Heart right ventricle (tissue), 16 donors: ENCODE measurements at regions not wholly inside any gene's neighbourhood (a gene's known extent, or its start where the extent isn't known, plus 50 kb on each side); places are given as distances from the start of the nearest gene placed in this dataset.
"Not testable (repeated sequence)": the region's sequence is repeated elsewhere in the genome, so short reads cannot be mapped to it uniquely, and the experiment has no call there.

Source experiments
- ATAC-seq, 8 donors: fragments of 200-7000 bp; cut with Tn5 transposase; one replicate each; pipeline ENCODE4 v1.9.1; 2020; ENCODE audit warnings: mild to moderate bottlenecking in 8 of 8, moderate library complexity in 8 of 8, moderate number of reproducible peaks in 1 of 8
- DNase-seq, 2 donors: peaks; one replicate each; pipeline ENCODE4 v3.0.0-alpha.2; 2020
- H3K27ac ChIP-seq, 10 donors: fragments of 200-600 bp; sonication (generic) in 2 of 10; one replicate each; pipeline versions ENCODE4 v1.5.0 to v1.8.0; 2020 to 2022; ENCODE audit warnings: mild to moderate bottlenecking in 3 of 10
- H3K27me3 ChIP-seq, 7 donors: fragments of 200-600 bp; one replicate each; pipeline ENCODE4 v1.8.0; 2021 to 2022; ENCODE audit warnings: mild to moderate bottlenecking in 2 of 7
- H3K36me3 ChIP-seq, 9 donors: fragments of 200-600 bp; sonication (generic) in 1 of 9; one replicate each; pipeline versions ENCODE4 v1.5.0 to v1.8.0; 2020 to 2022; ENCODE audit warnings: mild to moderate bottlenecking in 2 of 9
- H3K4me1 ChIP-seq, 9 donors: fragments of 200-600 bp; sonication (generic) in 1 of 9; one replicate each; pipeline versions ENCODE4 v1.5.0 to v1.8.0; 2020 to 2022; ENCODE audit warnings: mild to moderate bottlenecking in 4 of 9
- H3K4me3 ChIP-seq, 10 donors: fragments of 200-600 bp; sonication (generic) in 2 of 10; one replicate each; pipeline versions ENCODE4 v1.5.0 to v1.8.0; 2020 to 2022; ENCODE audit warnings: mild to moderate bottlenecking in 7 of 10, moderate library complexity in 2 of 10
- H3K9me3 ChIP-seq, 11 donors: fragments of 200-600 bp in 10 of 11; sonication (generic) in 2 of 11; one replicate each; pipeline versions ENCODE4 v1.5.0 to v1.8.0; 2013 to 2022; ENCODE audit warnings: mild to moderate bottlenecking in 2 of 11, control low read depth in 1 of 11, moderate library complexity in 1 of 11
- WGBS, 2 donors: extraction: QIAGEN DNeasy Blood & Tissue Kit; methylation state at CpG; one replicate each; pipeline ENCODE4 v1.1.7; 2013; ENCODE audit warnings: inconsistent platforms in 1 of 2; 5-methylcytosine and 5-hydroxymethylcytosine counted together
- intact Hi-C, 10 donors: fragments of 100-400 bp; cut with DNase I; formaldehyde crosslinking; loops; one replicate each; pipeline versions ENCODE4 v1.11.1 to v1.14.2; 2022
- TF ChIP-seq, protein P1 (sequence below), 9 donors: fragments of 200-600 bp; sonication (generic) in 2 of 9; IDR thresholded peaks; one replicate each; pipeline versions ENCODE4 v1.5.0 to v1.8.0; 2021 to 2022; ENCODE audit warnings: antibody characterized with exemption in 9 of 9, mild to moderate bottlenecking in 5 of 9, moderate library complexity in 1 of 9
- donor health status: Arrhythmogenic right ventricular cardiomyopathy.
- donor health status: ischemic (EF 13 %, LVEDD 7.1; RV severe dilation, severe dysfunction).
- donor health status: healthy with polysubstance abuse.
- donor health status: DM: no; HTN: yes; CAD: no.
- donor health status: DM: no; HTN: no; CAD: no.
- donor health status: ischemic (EF 25% LVEDD 6.9; RV normal size, moderate dysfunction).
- donor health status: ischemic (EF 25% LVEDD 5.7; RV mildly dilated, moderate dysfunction).
- donor health status: healthy.
- donor health status: DM: yes; HTN: yes; CAD: no.
- donor health status: Ischemic cardiomyopathy.
- donor health status: ischemic (EF 35%, LVEDD 5.7; RV mildly dilated, moderate dysfunction).
- donor health status: nonischemic (EF 11% LVEDD 7.7; RV severe dilation, severe dysfunction).
- donor health status: DM: yes; HTN: yes; CAD: no.
- donor health status: PGD.
- donor health status: ischemic (EF 29% LVEDD 5.4; RV normal size, mild dysfunction).
- donor health status: nonischemic (EF 23%, LVEDD 6.1; RV moderate dilation, normal function).

DNA sequence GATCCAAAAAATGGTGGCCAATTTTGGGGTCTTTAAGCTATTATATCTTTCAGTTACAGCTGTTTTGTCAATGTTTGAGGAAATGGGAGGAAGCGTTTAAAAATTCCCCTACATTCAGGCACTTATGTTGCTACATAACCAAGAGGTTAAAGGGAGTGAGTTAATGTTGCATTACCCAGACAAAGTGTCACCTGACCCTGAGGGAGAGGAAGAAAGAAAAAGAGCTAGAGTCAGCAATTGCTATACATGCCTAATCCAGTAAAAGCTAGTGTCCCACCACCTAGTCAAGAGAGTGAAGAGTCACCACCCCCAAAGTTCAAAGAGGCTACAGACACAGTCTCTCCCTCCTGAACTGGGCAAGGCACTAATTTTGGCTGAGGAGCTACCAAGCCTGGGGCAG is 69.5 kb upstream of the ZNF92 start:
- TF ChIP-seq, protein P1, sequence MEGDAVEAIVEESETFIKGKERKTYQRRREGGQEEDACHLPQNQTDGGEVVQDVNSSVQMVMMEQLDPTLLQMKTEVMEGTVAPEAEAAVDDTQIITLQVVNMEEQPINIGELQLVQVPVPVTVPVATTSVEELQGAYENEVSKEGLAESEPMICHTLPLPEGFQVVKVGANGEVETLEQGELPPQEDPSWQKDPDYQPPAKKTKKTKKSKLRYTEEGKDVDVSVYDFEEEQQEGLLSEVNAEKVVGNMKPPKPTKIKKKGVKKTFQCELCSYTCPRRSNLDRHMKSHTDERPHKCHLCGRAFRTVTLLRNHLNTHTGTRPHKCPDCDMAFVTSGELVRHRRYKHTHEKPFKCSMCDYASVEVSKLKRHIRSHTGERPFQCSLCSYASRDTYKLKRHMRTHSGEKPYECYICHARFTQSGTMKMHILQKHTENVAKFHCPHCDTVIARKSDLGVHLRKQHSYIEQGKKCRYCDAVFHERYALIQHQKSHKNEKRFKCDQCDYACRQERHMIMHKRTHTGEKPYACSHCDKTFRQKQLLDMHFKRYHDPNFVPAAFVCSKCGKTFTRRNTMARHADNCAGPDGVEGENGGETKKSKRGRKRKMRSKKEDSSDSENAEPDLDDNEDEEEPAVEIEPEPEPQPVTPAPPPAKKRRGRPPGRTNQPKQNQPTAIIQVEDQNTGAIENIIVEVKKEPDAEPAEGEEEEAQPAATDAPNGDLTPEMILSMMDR (IDR thresholded peaks at IDR 0.05): no peak
- ATAC-seq: no peak
- Histone ChIP-seq H3K4me3 (no peak overlapping the region), H3K27ac (no peak overlapping the region), H3K4me1 (no peaks in the 10 kb centered on the region), H3K9me3 (no peaks in the 10 kb centered on the region), H3K27me3 (peaks cover 0 to 35% (median 14%) of the 10 kb centered on the region in 7 donors), H3K36me3 (no peaks in the 10 kb centered on the region)
- DNase-seq: no peak
- 71 to 73% methylated on average over 1 of the region's 1 CpG for WGBS, 2 donors
- intact Hi-C loops: loop anchor here in 1 of 10 donors (10.0 kb wide), 1 partner anchor 61 kb away; no protein-coding TSS in a partner anchor

DNA sequence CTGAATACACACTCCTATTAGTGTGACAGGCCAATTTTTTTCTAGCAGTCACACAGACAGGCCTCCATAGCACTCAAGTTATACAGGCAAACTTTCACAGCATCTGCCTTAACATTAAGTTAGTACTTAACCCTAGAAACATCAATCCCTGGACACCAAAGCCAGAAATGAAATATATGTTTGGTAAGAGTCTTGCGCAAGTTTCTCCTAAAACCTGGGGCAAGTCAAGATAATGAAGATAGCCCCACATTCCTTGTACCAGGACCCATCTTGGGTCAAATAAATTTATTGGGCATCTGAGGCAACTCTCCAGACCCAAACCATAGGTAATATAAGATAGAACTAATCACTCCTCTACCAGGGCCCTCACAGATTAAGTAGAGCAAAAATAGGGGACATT is 70.8 kb upstream of the ZNF92 start:
- no peaks in the 10 kb centered on the region for H3K4me1 ChIP-seq
- no peak for ATAC-seq
- H3K27me3 ChIP-seq: peaks cover 0 to 35% (median 15%) of the 10 kb centered on the region in 7 donors
- no peaks in the 10 kb centered on the region for H3K36me3 ChIP-seq
- WGBS, 2 donors: 98 to 100% methylated on average over 1 of the region's 1 CpG
- DNase-seq: no peak
- no peak overlapping the region for H3K27ac ChIP-seq
- no peak overlapping the region for H3K4me3 ChIP-seq
- intact Hi-C loops: loop anchor here in 1 of 10 donors (10.0 kb wide), 1 partner anchor 62 kb away; no protein-coding TSS in a partner anchor
- TF ChIP-seq, protein P1 (IDR thresholded peaks at IDR 0.05): no peak
- H3K9me3 ChIP-seq: no peaks in the 10 kb centered on the region

DNA sequence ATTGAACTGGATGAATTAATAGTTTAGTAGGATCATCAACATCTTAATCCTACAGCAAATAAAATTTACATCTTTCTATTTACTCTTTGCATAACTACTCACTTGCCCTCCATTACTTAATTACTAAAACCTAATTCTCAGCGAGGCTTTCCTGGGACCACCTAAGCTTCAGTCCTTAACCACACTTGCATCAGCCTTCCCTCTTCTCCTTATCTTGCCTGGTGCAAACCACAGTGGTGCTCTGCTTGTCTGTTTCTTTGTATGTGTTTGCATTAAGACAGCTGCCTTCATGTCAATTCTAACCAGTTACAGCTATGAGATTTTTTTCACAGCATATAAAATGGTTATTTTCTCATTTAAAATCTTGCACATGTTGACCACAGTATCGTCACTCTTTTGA is 72.6 kb upstream of the ZNF92 start:
- H3K36me3 ChIP-seq: no peaks in the 10 kb centered on the region
- ATAC-seq (no peak), DNase-seq (no peak)
- WGBS, 2 donors: 37 to 47% methylated on average over 2 of the region's 2 CpGs
- H3K4me3 ChIP-seq: no peak overlapping the region
- no peaks in the 10 kb centered on the region for H3K9me3 ChIP-seq
- intact Hi-C loops: loop anchor here in 1 of 10 donors (10.0 kb wide), 1 partner anchor 64 kb away; no protein-coding TSS in a partner anchor
- H3K4me1 ChIP-seq: no peaks in the 10 kb centered on the region
- H3K27me3 ChIP-seq: peaks cover 0 to 27% (median 5%) of the 10 kb centered on the region in 7 donors
- H3K27ac ChIP-seq: no peak overlapping the region
- TF ChIP-seq, protein P1 (IDR thresholded peaks at IDR 0.05): no peak

DNA sequence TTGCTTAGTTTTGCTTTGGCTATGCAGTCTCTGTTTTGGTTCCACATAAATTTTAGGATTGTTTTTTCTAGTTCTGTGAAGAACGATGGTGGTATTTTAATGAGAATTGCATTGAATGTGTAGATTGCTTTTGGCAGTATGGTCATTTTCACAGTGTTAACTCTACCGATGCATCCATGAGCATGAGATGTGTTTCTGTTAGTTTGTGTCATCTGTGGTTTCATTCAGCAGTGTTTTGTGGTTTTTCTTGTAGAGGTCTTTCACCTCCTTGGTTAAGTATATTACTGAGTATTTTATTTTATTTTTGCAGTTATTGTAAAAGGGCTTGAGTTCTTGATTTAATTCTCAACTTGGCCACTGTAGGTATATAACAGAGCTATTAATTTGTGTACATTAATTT is 78.2 kb upstream of the ZNF92 start:
- ATAC-seq (no peak), DNase-seq (no peak)
- Histone ChIP-seq H3K36me3 (no peaks in the 10 kb centered on the region), H3K27ac (no peak overlapping the region), H3K4me3 (no peak overlapping the region), H3K27me3 (peaks cover 0 to 14% (median 5%) of the 10 kb centered on the region in 7 donors), H3K9me3 (no peaks in the 10 kb centered on the region), H3K4me1 (no peaks in the 10 kb centered on the region)
- WGBS, 2 donors: 89 to 94% methylated on average over 2 of the region's 2 CpGs
- TF ChIP-seq, protein P1 (IDR thresholded peaks at IDR 0.05): no peak
- intact Hi-C loops: no loop called here

DNA sequence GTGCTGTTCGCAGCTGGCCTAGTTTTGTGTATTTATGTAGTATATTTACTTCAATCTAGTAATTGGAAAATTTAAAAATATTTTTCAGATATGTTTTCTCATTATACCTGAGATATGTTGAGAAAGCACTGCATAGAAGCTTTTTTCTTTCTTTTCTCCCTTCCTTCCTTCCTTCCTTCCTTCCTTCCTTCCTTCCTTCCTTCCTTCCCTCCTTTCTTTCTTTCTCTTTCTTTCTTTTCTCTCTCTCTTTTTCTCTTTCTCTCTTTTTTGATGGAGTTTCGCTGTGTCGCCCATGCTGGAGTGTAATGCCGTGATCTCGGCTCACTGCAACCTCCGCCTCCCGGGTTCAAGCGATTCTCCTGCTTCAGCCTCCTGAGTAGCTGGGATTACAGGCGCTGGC is 83.3 kb upstream of the ZNF92 start:
- DNase-seq, H3K36me3 ChIP-seq, intact Hi-C loops, H3K27ac ChIP-seq, H3K9me3 ChIP-seq, H3K27me3 ChIP-seq, ATAC-seq, H3K4me3 ChIP-seq, H3K4me1 ChIP-seq: not testable (repeated sequence)
- 96 to 98% methylated on average over 9 of the region's 9 CpGs for WGBS, 2 donors
